ENCODE measurements at regions not wholly inside any gene's neighbourhood (a gene's known extent, or its start where the extent isn't known, plus 50 kb on each side); places are given as distances from the start of the nearest gene placed in this dataset.

DNA sequence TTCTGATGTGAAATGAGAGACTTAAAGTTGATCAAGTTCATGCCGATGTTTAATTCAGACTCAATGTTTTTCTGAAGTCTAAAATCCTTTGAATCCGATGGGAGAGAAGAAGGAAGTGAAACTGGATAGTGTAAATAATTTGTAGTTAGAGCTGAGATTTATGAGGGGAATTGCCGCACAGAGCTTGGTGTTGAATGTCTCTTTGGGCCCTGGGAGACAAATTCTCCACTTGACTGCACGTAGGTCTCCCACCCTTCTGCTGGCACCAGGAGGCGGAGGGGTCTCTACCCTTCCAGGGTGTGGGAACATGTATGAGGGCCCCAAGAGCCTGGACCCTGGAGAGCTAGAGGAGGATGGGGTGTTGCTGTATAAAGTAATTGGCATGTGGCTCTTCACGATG is 140.8 kb upstream of the SERP2 start:
- Histone ChIP-seq H3K27me3 (no peaks in the 10 kb centered on the region), H3K36me3 (no peaks in the 10 kb centered on the region), H3K9me3 (no peaks in the 10 kb centered on the region), H3K27ac (peak overlapping the region; percentile 51), H3K4me3 (no peak overlapping the region), H3K4me1 (peaks cover 38% of the 10 kb centered on the region)
- DNase-seq (no peak), ATAC-seq (no peak)
- TF ChIP-seq, protein P1, sequence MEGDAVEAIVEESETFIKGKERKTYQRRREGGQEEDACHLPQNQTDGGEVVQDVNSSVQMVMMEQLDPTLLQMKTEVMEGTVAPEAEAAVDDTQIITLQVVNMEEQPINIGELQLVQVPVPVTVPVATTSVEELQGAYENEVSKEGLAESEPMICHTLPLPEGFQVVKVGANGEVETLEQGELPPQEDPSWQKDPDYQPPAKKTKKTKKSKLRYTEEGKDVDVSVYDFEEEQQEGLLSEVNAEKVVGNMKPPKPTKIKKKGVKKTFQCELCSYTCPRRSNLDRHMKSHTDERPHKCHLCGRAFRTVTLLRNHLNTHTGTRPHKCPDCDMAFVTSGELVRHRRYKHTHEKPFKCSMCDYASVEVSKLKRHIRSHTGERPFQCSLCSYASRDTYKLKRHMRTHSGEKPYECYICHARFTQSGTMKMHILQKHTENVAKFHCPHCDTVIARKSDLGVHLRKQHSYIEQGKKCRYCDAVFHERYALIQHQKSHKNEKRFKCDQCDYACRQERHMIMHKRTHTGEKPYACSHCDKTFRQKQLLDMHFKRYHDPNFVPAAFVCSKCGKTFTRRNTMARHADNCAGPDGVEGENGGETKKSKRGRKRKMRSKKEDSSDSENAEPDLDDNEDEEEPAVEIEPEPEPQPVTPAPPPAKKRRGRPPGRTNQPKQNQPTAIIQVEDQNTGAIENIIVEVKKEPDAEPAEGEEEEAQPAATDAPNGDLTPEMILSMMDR (IDR thresholded peaks at IDR 0.05) = no peak
- intact Hi-C loops (cut with DNase I) = loop anchor here (10.0 kb wide), 1 partner anchor 202 kb away; no protein-coding TSS in a partner anchor

DNA sequence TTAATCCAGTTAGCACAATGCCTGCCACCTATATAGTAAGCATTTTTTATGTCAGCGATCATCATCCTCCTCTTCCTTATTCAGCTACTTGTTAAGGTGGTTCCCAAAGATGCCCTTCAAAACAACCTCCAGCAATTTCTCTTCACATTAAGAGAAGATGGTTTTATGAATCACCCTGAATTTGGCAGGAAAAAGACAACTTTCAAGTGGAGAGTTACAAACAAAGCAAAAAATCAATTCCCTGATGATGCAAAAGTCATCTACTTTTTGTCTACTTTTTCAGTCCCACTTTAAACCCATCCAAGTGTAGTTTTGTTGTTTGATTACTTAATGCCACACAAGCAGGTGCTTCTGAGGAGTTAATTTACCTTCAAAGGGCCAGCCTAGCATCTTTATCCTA is 139.1 kb upstream of the SERP2 start:
- Histone ChIP-seq H3K27me3 (no peaks in the 10 kb centered on the region), H3K36me3 (no peaks in the 10 kb centered on the region), H3K27ac (no peak overlapping the region), H3K4me3 (no peak overlapping the region), H3K4me1 (peaks cover 41% of the 10 kb centered on the region), H3K9me3 (no peaks in the 10 kb centered on the region)
- intact Hi-C loops (cut with DNase I) = loop anchor here (10.0 kb wide), 1 partner anchor 200 kb away; no protein-coding TSS in a partner anchor
- no peak for DNase-seq
- TF ChIP-seq, protein P1 (IDR thresholded peaks at IDR 0.05) = no peak
- ATAC-seq = no peak

DNA sequence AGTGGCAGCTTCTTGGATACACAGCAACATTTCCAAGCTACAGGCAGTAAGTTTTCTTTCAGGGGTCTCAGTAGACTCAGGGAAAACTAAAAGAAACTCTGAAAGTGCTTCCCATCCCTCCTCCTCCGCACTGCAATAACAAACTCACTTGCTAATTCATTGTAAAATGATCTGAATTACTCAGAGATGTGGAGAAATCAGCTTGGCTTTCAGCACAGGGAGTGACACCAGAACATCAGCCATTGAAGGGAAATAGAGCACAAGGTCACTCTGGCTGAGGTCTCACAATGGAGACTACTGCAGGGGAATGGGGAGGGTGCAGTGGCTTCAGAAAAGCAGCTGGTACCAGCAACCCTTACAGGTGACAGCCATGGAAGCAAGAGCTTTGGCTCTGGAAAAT is 137.3 kb upstream of the SERP2 start:
- intact Hi-C loops (cut with DNase I) = loop anchor here (10.0 kb wide), 1 partner anchor 198 kb away; no protein-coding TSS in a partner anchor
- TF ChIP-seq, protein P1 (IDR thresholded peaks at IDR 0.05) = no peak
- DNase-seq (no peak), ATAC-seq (no peak)
- Histone ChIP-seq H3K9me3 (no peaks in the 10 kb centered on the region), H3K4me3 (no peak overlapping the region), H3K27ac (peak overlapping the region; percentile 77), H3K4me1 (peaks cover 41% of the 10 kb centered on the region), H3K36me3 (no peaks in the 10 kb centered on the region), H3K27me3 (no peaks in the 10 kb centered on the region)

- H3K4me3 ChIP-seq = no peak overlapping the region
- intact Hi-C loops (cut with DNase I) = loop anchor here (10.0 kb wide), 1 partner anchor 198 kb away; no protein-coding TSS in a partner anchor
- TF ChIP-seq, protein P1 (IDR thresholded peaks at IDR 0.05) = no peak
- peaks cover 37% of the 10 kb centered on the region for H3K4me1 ChIP-seq
- no peaks in the 10 kb centered on the region for H3K27me3 ChIP-seq
- H3K27ac ChIP-seq = peak overlapping the region; percentile 77
- H3K9me3 ChIP-seq = no peaks in the 10 kb centered on the region
- ATAC-seq (peak; percentile 18), DNase-seq (no peak)
- H3K36me3 ChIP-seq = no peaks in the 10 kb centered on the region
These were observed 136.8 kb upstream of the SERP2 start for GRCh38 chr13:44236801-44237207.

GRCh38 chr13:44237276-44237767 is 136.3 kb upstream of the SERP2 start:
- no peaks in the 10 kb centered on the region for H3K9me3 ChIP-seq
- ATAC-seq (peak; percentile 93), DNase-seq (no peak)
- H3K36me3 ChIP-seq = no peaks in the 10 kb centered on the region
- H3K27me3 ChIP-seq = no peaks in the 10 kb centered on the region
- TF ChIP-seq, protein P1 (IDR thresholded peaks at IDR 0.05) = no peak
- H3K27ac ChIP-seq = peak overlapping the region; percentile 77
- intact Hi-C loops (cut with DNase I) = loop anchor here (10.0 kb wide), 1 partner anchor 197 kb away; no protein-coding TSS in a partner anchor
- no peak overlapping the region for H3K4me3 ChIP-seq
- H3K4me1 ChIP-seq = peaks cover 32% of the 10 kb centered on the region

All from upper lobe of right lung (tissue), 1 donor.